ENCODE measurements at regions not wholly inside any gene's neighbourhood (a gene's known extent, or its start where the extent isn't known, plus 50 kb on each side); places are given as distances from the start of the nearest gene placed in this dataset.
"Not testable (repeated sequence)": the region's sequence is repeated elsewhere in the genome, so short reads cannot be mapped to it uniquely, and the experiment has no call there.

GRCh38 chr2:116776556-116776955, 1037.9 kb upstream of the DDX18 start:
- FAIRE-seq: no peak

- FAIRE-seq: no peak
Measured at GRCh38 chr2:116787848-116788247, 1026.6 kb upstream of the DDX18 start.

GRCh38 chr2:116802671-116803070, 1011.8 kb upstream of the DDX18 start:
- no peak for FAIRE-seq

- no peak for FAIRE-seq
Measured at GRCh38 chr2:116804901-116805300, 1009.6 kb upstream of the DDX18 start.

GRCh38 chr2:116806505-116806904, 1008.0 kb upstream of the DDX18 start:
- FAIRE-seq: not testable (repeated sequence)

- FAIRE-seq: no peak
Measured at GRCh38 chr2:116809109-116809508, 1005.4 kb upstream of the DDX18 start.

GRCh38 chr2:116810071-116810470, 1004.4 kb upstream of the DDX18 start:
- no peak for FAIRE-seq

GRCh38 chr2:116810645-116811044, 1003.8 kb upstream of the DDX18 start:
- no peak for FAIRE-seq

GRCh38 chr2:116819355-116819754, 995.1 kb upstream of the DDX18 start:
- no peak for FAIRE-seq

- FAIRE-seq: no peak
Measured at GRCh38 chr2:116820986-116821385, 993.5 kb upstream of the DDX18 start.

- not testable (repeated sequence) for FAIRE-seq
Measured at GRCh38 chr2:116829543-116829942, 984.9 kb upstream of the DDX18 start.

GRCh38 chr2:116832148-116832547, 982.3 kb upstream of the DDX18 start:
- FAIRE-seq: no peak

GRCh38 chr2:116833052-116833451, 981.4 kb upstream of the DDX18 start:
- no peak for FAIRE-seq

- FAIRE-seq: no peak
Measured at GRCh38 chr2:116842164-116842563, 972.3 kb upstream of the DDX18 start.

- no peak for FAIRE-seq
Measured at GRCh38 chr2:116859708-116860107, 954.8 kb upstream of the DDX18 start.

GRCh38 chr2:116874021-116874420, 940.5 kb upstream of the DDX18 start:
- no peak for FAIRE-seq

- FAIRE-seq: no peak
Measured at GRCh38 chr2:116877274-116877673, 937.2 kb upstream of the DDX18 start.

GRCh38 chr2:116877944-116878343, 936.5 kb upstream of the DDX18 start:
- no peak for FAIRE-seq

- FAIRE-seq: no peak
Measured at GRCh38 chr2:116879650-116880160, 934.8 kb upstream of the DDX18 start.

- FAIRE-seq: no peak
Measured at GRCh38 chr2:116891191-116891590, 923.3 kb upstream of the DDX18 start.

- no peak for FAIRE-seq
Measured at GRCh38 chr2:116911540-116911939, 903.0 kb upstream of the DDX18 start.

- no peak for FAIRE-seq
Measured at GRCh38 chr2:116915673-116916072, 898.8 kb upstream of the DDX18 start.

GRCh38 chr2:116917196-116917595, 897.3 kb upstream of the DDX18 start:
- FAIRE-seq: no peak

- FAIRE-seq: no peak
Measured at GRCh38 chr2:116918574-116918973, 895.9 kb upstream of the DDX18 start.

- no peak for FAIRE-seq
Measured at GRCh38 chr2:116922414-116922813, 892.1 kb upstream of the DDX18 start.

GRCh38 chr2:116924509-116924908, 890.0 kb upstream of the DDX18 start:
- FAIRE-seq: no peak
